Pons (tissue), 1 donor: ENCODE measurements at regions not wholly inside any gene's neighbourhood (a gene's known extent, or its start where the extent isn't known, plus 50 kb on each side); places are given as distances from the start of the nearest gene placed in this dataset.

Experiments used
- DNase-seq: peaks from one replicate; pipeline ENCODE4 v3.0.0-alpha.2; 2016; ENCODE audit warnings: low spot score

- no peak for DNase-seq
Measured at GRCh38 chr5:155068616-155069100, 55.1 kb downstream of the KIF4B start.

DNA sequence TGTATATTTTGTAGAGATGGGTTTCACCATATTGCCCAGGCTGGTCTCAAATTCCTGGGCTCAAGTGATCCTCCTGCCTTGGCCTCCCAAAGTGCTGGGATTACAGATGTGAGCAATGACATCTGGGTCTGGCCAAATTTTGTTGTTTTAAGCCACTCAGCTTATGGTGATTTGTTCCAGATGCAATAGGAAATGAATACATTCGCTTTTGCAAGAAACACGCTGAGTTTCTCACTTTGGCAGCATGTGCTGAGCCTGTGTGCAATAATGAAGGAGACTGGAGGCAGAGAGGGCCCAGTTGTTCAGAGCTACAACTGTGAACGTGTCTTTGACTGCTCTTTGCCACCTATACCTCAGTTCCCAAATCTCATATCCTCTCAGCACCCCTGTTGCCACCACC, 56.4 kb downstream of the KIF4B start:
- no peak for DNase-seq

DNA sequence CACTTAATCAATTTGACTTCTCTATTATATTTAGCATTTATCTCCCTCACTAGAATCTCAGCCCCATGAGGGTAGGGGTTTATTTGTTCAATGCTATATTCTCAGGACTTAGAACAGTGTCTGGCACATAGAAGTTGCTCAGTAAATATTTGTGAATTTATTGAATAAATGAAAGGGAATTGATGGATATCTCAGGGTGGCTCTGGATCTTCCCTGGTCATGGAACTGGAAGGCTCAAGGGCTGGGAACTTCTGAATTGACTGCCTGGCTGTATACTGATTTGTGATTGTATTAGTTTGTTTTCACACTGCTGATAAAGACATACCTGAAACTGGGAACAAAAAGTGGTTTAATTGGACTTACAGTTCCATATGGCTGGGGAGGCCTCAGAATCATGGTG, 57.2 kb downstream of the KIF4B start:
- no peak for DNase-seq

DNA sequence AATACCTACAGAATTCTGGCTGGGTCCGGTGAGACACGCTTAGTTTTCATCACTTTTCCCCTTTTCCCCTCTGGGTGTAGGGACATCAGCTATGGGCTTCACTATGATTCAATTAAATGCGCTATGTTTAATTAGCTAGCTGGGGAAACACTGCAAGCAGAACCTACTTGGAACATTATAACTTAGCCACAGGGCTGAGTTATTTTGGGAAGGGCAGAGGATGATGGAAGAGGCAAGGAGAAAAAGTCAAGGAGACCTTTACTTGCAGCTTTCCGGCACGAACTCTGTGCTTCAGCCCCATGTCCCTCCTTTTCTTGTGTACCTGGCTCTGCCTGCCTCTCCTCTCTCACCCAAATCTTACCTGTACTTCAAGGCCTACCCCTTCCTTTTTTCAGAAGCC, 62.8 kb downstream of the KIF4B start:
- DNase-seq, result no peak

GRCh38 chr5:155079698-155080097, 66.1 kb downstream of the KIF4B start:
- DNase-seq, result no peak

- no peak for DNase-seq
Measured at GRCh38 chr5:155080721-155081120, 67.2 kb downstream of the KIF4B start.

- no peak for DNase-seq
Measured at GRCh38 chr5:155081618-155082017, 68.1 kb downstream of the KIF4B start.

- no peak for DNase-seq
Measured at GRCh38 chr5:155082401-155082800, 68.8 kb downstream of the KIF4B start.

DNA sequence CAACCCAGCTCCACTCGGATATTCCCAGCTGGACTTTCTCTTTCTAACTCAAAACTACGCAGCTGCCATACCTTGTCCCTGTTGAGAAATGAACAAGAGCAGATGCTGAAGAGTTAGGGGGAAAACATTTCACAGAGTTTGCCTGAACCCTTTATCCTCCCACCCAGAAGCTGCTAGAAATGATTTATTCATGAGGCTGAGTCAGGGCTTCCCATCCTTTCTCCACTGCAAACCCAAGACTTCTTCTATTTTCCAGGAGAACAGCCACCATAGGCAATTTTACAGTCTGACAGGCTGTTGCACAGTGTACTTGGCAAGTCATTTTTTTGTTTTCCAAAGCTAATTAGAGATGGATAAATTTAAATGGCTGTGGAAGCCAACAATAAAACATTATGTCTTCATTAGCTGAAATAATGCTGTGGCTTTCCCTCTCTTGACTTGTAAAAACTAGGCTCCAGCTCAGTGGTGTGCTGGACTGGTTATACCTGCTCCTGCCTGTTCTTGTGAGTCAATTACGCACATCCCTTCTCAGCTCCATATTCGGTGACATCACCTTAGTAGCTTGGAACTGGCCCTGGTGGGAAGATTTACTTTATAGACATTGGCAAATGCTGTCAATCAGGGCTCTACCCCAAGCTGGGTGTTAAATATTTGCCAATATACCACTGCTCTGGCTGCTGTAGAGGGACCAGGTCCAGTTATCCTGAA, 71.9 kb downstream of the KIF4B start:
- no peak for DNase-seq

GRCh38 chr5:155087036-155087435, 73.5 kb downstream of the KIF4B start:
- DNase-seq, result no peak

DNA sequence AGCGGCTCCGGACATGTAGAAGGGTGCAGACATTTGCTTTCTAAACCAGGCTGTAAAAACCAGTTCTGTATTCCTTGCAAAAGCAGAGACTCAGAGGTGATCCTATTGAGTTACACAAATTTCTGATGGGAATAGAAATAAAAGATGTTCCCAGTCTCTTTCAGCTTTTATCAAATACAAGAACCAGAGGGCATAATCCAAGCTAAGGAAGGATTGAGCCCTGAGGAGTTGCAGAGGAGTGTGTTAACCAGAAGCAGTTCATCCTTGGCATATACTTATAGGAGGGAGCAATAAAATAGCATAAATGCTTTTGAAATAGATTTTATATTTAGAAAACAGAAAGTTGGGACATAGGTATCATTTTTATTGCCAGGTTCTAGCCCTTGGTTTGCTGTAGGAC, 75.3 kb downstream of the KIF4B start:
- DNase-seq, result no peak

- DNase-seq, result no peak
Measured at GRCh38 chr5:155089643-155090042, 76.1 kb downstream of the KIF4B start.

DNA sequence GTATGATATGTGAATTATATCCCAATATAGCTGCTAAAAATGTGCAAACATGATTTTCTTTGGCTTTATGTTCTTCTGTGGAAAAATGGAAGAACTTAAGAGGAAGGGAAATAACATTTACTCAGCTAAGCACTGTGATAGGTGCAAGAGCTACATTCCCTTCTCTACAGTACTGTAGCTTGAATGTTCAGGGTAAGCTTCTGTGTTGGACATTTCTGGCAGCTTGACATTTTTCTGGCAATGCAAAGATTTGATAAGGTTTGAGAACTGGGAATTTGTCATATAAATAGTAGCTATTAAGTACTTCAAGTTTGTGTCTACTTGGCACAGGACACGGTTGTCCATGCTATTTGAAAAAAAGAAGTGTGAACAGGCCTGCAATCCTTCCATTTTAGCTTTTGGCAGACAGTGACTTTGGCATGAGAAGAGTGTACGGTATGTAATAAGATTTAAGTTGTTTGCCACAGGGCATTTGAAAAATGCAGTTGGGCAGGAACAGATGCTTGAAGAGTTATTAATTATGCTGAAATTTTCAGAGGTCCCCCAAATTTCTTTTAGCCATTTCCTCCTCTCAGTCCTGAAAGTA, 77.6 kb downstream of the KIF4B start:
- DNase-seq, result no peak

GRCh38 chr5:155091768-155092717, 78.5 kb downstream of the KIF4B start:
- DNase-seq, result no peak

DNA sequence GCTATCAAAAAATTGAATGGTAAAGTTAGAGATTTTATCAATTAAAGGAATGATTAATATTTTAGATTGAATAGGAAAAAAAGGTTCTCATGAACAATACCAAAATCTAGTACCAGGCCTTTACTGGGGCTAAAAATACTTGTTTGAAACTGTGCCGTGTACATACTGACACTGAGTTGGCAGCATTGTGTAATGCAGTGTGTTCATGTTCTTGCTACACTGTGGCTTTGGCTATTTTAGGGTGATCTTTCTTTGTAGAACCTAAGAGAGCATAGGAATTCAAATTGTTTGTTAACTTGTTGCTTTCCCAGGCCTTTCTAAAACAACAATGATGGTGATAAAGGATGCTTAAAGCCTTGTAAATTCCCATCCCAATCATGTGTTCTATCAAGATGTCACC, 80.9 kb downstream of the KIF4B start:
- DNase-seq, result no peak

DNA sequence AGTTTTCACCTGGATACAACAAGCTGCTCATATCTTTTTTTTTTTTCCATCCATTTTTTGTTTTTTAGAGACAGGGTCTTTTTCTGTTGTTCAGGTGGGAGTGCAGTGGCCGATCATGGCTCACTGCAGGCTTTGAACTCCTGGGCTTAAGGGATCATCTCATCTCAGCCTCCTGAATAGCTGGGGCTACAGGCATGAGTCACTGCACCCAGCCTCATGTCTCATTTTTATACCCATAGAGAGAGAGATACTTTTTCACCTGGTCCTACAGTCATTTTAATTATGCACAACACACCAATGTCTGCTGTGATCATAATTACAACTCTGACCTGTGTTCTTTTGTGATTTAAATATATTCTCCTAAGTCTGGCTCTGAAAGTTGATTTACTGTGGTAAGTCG, 84.4 kb downstream of the KIF4B start:
- no peak for DNase-seq

GRCh38 chr5:155098433-155098832, 84.9 kb downstream of the KIF4B start:
- no peak for DNase-seq

GRCh38 chr5:155101697-155102096, 88.1 kb downstream of the KIF4B start:
- no peak for DNase-seq

- DNase-seq, result peak; percentile 11
Measured at GRCh38 chr5:155103146-155103545, 89.6 kb downstream of the KIF4B start.

DNA sequence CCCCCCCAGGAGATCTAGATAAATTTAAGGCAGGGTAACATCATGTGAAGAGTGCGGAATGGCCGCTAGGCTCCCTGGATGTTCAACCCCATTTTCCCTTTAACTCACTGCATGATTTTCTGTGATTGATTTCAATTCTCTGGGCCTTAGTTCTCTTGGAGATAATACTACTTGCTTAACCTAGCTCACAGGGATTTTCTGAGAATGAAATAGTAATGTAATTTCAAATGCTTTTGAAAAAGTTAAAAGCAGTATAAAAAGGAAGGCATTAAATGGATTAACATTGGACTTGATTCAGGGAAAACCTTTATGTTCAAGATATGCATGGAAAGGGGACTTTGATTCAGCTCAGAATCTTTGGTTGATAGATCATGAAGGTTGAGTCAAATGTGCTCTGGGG, 90.9 kb downstream of the KIF4B start:
- no peak for DNase-seq

DNA sequence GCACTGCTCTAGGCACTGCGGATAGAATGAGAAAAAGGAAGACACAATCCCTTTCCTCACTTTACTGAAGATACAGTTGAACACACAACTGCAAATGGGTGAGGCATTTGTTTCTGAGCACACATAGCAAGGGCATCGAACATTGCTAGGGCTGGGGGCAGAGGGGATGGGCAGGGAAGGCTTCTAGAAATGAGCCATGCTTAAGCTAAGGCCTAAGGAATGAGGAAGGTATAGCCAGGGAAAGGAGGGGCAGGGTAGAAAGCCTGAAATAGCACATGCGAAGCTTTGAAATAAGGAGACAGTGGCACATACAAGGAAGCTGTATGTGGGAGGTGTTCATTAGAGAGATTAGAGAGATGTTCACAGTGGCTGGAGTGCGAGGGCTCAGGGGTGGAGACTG, 92.7 kb downstream of the KIF4B start:
- DNase-seq, result no peak

DNA sequence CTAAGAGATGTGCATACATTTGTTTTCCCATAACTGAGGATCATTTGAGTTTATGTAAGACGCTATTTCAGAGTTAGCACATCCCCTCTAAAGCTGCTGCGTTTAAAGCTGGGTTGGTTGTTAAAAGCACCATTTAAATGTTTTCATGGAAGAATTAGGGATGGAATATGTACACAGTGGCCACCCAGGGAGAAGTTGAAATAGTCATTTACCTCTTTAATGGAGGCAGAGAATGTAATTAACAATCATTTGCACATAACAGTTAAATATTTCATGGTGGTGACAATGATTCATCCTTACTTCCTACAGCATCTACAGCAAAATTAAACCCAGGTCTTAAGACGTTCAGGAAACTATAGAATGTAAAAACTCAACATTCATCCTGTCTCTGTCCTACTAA, 100.3 kb downstream of the KIF4B start:
- no peak for DNase-seq

DNA sequence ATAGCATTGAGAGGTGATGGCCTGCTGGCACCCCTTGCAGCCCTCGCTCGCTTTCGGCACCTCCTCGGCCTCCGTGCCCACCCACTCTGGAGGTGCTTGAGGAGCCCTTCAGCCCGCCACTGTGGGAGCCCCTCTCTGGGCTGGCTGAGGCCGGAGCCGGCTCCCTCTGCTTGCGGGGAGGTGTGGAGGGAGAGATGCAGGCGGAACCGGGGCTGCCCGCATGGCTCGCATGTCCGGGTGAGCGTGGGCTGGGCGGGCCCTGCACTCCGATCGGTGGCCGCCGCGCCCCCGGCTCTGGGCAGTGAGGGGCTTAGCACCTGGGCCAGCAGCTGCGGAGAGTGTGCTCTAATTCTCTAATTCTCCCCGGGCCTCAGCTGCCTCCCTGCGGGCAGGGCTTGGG, 101.1 kb downstream of the KIF4B start:
- no peak for DNase-seq
